Keratinocyte (primary cell): ENCODE measurements at regions not wholly inside any gene's neighbourhood (a gene's known extent, or its start where the extent isn't known, plus 50 kb on each side); places are given as distances from the start of the nearest gene placed in this dataset.

Experiments used
- DNase-seq: peaks from one replicate; pipeline ENCODE4 v3.0.0-alpha.2; 2011; ENCODE audit warnings: low read depth, missing footprints, low spot score
- FAIRE-seq: peaks from 2 replicates; lab custom pipeline; 2011; peaks lifted over from hg19 to GRCh38; lab: Jason Lieb, UNC
- H2AFZ ChIP-seq: 2 replicates; pipeline ENCODE4 v1.6.0; 2012; ENCODE audit warnings: low read length, control low read depth, inconsistent platforms; ENCODE audit not compliant: control insufficient read depth
- H3K27ac ChIP-seq: 2 replicates; pipeline ENCODE4 v1.5.1; 2011; ENCODE audit warnings: low read length; ENCODE audit not compliant: control insufficient read depth, insufficient read depth
- H3K27me3 ChIP-seq: 3 replicates; pipeline ENCODE4 v1.6.0; 2011; ENCODE audit warnings: low read length; ENCODE audit not compliant: control insufficient read depth, insufficient read depth; ENCODE audit errors: extremely low read depth
- H3K36me3 ChIP-seq, 2 experiments: 2 replicates in 1 of 2; 3 replicates in 1 of 2; pipeline ENCODE4 v1.5.1; 2011; ENCODE audit warnings: low read length in 2 of 2, mild to moderate bottlenecking in 1 of 2; ENCODE audit not compliant: control insufficient read depth in 2 of 2, insufficient read depth in 2 of 2; ENCODE audit errors: extremely low read depth in 1 of 2
- H3K4me1 ChIP-seq: 3 replicates; pipeline ENCODE4 v1.5.1; 2011; ENCODE audit warnings: low read length; ENCODE audit not compliant: control insufficient read depth, insufficient read depth; ENCODE audit errors: extremely low read depth
- H3K4me2 ChIP-seq: 3 replicates; pipeline ENCODE4 v1.6.0; 2011; ENCODE audit warnings: low read depth, low read length; ENCODE audit not compliant: control insufficient read depth, insufficient read depth; ENCODE audit errors: extremely low read depth
- H3K4me3 ChIP-seq, 3 experiments: fragments of 200-600 bp in 1 of 3; sonication (generic) in 1 of 3; 2 replicates in 2 of 3; 3 replicates in 1 of 3; pipeline ENCODE4 v1.5.1; 2011 to 2016; ENCODE audit warnings: low read length in 3 of 3, mild to moderate bottlenecking in 3 of 3, control low read depth in 2 of 3, inconsistent platforms in 1 of 3, low read depth in 1 of 3, mixed read lengths in 1 of 3, mixed run types in 1 of 3, moderate library complexity in 1 of 3; ENCODE audit not compliant: control insufficient read depth in 2 of 3, insufficient read depth in 2 of 3; ENCODE audit errors: extremely low read depth in 1 of 3
- H3K79me2 ChIP-seq: 2 replicates; pipeline ENCODE4 v1.6.0; 2012; ENCODE audit warnings: low read length; ENCODE audit not compliant: control insufficient read depth, insufficient read depth
- H3K9ac ChIP-seq: 3 replicates; pipeline ENCODE4 v1.6.0; 2011; ENCODE audit warnings: low read length; ENCODE audit not compliant: control insufficient read depth, insufficient read depth; ENCODE audit errors: extremely low read depth
- H3K9me1 ChIP-seq: 3 replicates; pipeline ENCODE4 v1.6.0; 2011; ENCODE audit warnings: low read length; ENCODE audit not compliant: control insufficient read depth, insufficient read depth; ENCODE audit errors: extremely low read depth
- H3K9me3 ChIP-seq: 2 replicates; pipeline ENCODE4 v1.5.1; 2012; ENCODE audit warnings: low read depth, low read length; ENCODE audit not compliant: control insufficient read depth
- H4K20me1 ChIP-seq: 3 replicates; pipeline ENCODE4 v1.6.0; 2011; ENCODE audit warnings: low read length; ENCODE audit not compliant: control insufficient read depth, insufficient read depth; ENCODE audit errors: extremely low read depth
- EZH2 ChIP-seq: IDR thresholded peaks from one replicate; pipeline ENCODE4 v1.6.1; 2012; ENCODE audit warnings: inconsistent platforms, mild to moderate bottlenecking, low read length, moderate library complexity
- dilution Hi-C: fragments of 300-500 bp; cut with MboI; formaldehyde crosslinking; loops from one replicate; pipeline ENCODE4 v1.7.0; 2020; ENCODE audit warnings: low sequenced_read_pairs; ENCODE audit not compliant: extremely low pct_ligation_motif_present
- TF ChIP-seq, protein P1 (sequence below), 3 experiments: IDR thresholded peaks in 1 of 3; conservative IDR thresholded peaks in 1 of 3; optimal IDR thresholded peaks in 1 of 3; 2 replicates in 2 of 3; 3 replicates in 1 of 3; pipeline versions ENCODE3 to v1.5.1; 2011; ENCODE audit warnings: low read length in 3 of 3, mild to moderate bottlenecking in 3 of 3, moderate library complexity in 2 of 3, control low read depth in 1 of 3, inconsistent platforms in 1 of 3; ENCODE audit not compliant: insufficient read depth in 2 of 3; ENCODE audit errors: extremely low read depth in 1 of 3

GRCh38 chr4:159010100-159010499 lies 92.8 kb upstream of the RAPGEF2 start:
- Histone ChIP-seq H4K20me1 (no peaks in the 10 kb centered on the region), H3K4me2 (no peak overlapping the region), H3K27me3 (no peaks in the 10 kb centered on the region), H3K9me3 (no peaks in the 10 kb centered on the region), H3K36me3 (no peaks in the 10 kb centered on the region), H3K79me2 (no peaks in the 10 kb centered on the region), H3K4me1 (peaks cover 23% of the 10 kb centered on the region), H3K4me3 (no peak overlapping the region), H2AFZ (peak overlapping the region; percentile 48), H3K9me1 (no peaks in the 10 kb centered on the region), H3K9ac (no peak overlapping the region), H3K27ac (no peak overlapping the region)
- FAIRE-seq, result no peak
- TF ChIP-seq EZH2, result no peak
- TF ChIP-seq, protein P1, sequence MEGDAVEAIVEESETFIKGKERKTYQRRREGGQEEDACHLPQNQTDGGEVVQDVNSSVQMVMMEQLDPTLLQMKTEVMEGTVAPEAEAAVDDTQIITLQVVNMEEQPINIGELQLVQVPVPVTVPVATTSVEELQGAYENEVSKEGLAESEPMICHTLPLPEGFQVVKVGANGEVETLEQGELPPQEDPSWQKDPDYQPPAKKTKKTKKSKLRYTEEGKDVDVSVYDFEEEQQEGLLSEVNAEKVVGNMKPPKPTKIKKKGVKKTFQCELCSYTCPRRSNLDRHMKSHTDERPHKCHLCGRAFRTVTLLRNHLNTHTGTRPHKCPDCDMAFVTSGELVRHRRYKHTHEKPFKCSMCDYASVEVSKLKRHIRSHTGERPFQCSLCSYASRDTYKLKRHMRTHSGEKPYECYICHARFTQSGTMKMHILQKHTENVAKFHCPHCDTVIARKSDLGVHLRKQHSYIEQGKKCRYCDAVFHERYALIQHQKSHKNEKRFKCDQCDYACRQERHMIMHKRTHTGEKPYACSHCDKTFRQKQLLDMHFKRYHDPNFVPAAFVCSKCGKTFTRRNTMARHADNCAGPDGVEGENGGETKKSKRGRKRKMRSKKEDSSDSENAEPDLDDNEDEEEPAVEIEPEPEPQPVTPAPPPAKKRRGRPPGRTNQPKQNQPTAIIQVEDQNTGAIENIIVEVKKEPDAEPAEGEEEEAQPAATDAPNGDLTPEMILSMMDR (optimal IDR thresholded peaks at IDR 0.05 in 1 of 3, IDR thresholded peaks at IDR 0.05 in 1 of 3, conservative IDR thresholded peaks at IDR 0.05 in 1 of 3; ENCODE audit: extremely low read depth in 1 of 3, insufficient read depth in 2 of 3, low read length in 3 of 3), result no peak
- DNase-seq, result no peak
- dilution Hi-C loops, result no loop called here

GRCh38 chr4:159010563-159011260 lies 92.2 kb upstream of the RAPGEF2 start:
- Histone ChIP-seq H3K27me3 (no peaks in the 10 kb centered on the region), H3K36me3 (no peaks in the 10 kb centered on the region), H3K4me2 (peak overlapping the region; percentile 59), H3K9me3 (no peaks in the 10 kb centered on the region), H3K79me2 (no peaks in the 10 kb centered on the region), H3K4me3 (no peak overlapping the region), H3K9me1 (no peaks in the 10 kb centered on the region), H3K4me1 (peaks cover 23% of the 10 kb centered on the region), H3K27ac (no peak overlapping the region), H2AFZ (peak overlapping the region; percentile 48), H3K9ac (no peak overlapping the region), H4K20me1 (no peaks in the 10 kb centered on the region)
- DNase-seq, result no peak
- TF ChIP-seq, protein P1 (optimal IDR thresholded peaks at IDR 0.05 in 1 of 3, IDR thresholded peaks at IDR 0.05 in 1 of 3, conservative IDR thresholded peaks at IDR 0.05 in 1 of 3; ENCODE audit: extremely low read depth in 1 of 3, insufficient read depth in 2 of 3, low read length in 3 of 3), result no peak
- no peak for TF ChIP-seq EZH2
- peak; percentile 61 for FAIRE-seq
- dilution Hi-C loops, result no loop called here
